Left colon (tissue), 2 donors: ENCODE measurements at regions not wholly inside any gene's neighbourhood (a gene's known extent, or its start where the extent isn't known, plus 50 kb on each side); places are given as distances from the start of the nearest gene placed in this dataset.
"Not testable (repeated sequence)": the region's sequence is repeated elsewhere in the genome, so short reads cannot be mapped to it uniquely, and the experiment has no call there.

Experiments used
- ATAC-seq: fragments of 200-7000 bp; cut with Tn5 transposase; one replicate; pipeline ENCODE4 v1.9.1; 2020; ENCODE audit warnings: mild to moderate bottlenecking, moderate library complexity
- DNase-seq, 2 donors: peaks; one replicate each; pipeline ENCODE4 v3.0.0-alpha.2; 2020
- intact Hi-C, 2 donors: fragments of 100-400 bp; cut with DNase I in 1 of 2; cut with micrococcal nuclease in 1 of 2; formaldehyde crosslinking; loops; one replicate each; pipeline versions ENCODE4 v1.11.2 to v1.14.0; 2022; cut with DNase I, micrococcal nuclease
- donor health status: DM: no; HTN: no; CAD: no.
- donor health status: DM: yes; HTN: yes; CAD: no.

- peak in 1 of 2 donors; percentile 30 for DNase-seq
- intact Hi-C loops, result no loop called here
- no peak for ATAC-seq
Measured at GRCh38 chr1:191371626-191372025, 786.6 kb upstream of the RGS18 start.

GRCh38 chr1:191388283-191388682, 770.0 kb upstream of the RGS18 start:
- ATAC-seq, result no peak
- intact Hi-C loops, result no loop called here
- DNase-seq, result no peak

GRCh38 chr1:191396622-191397021, 761.6 kb upstream of the RGS18 start:
- ATAC-seq, result no peak
- DNase-seq, result no peak
- intact Hi-C loops, result no loop called here

GRCh38 chr1:191398551-191398950, 759.7 kb upstream of the RGS18 start:
- DNase-seq (no peak), ATAC-seq (no peak)
- intact Hi-C loops, result no loop called here

- DNase-seq (no peak), ATAC-seq (no peak)
- intact Hi-C loops, result no loop called here
Measured at GRCh38 chr1:191405417-191405816, 752.8 kb upstream of the RGS18 start.

- no peak for ATAC-seq
- intact Hi-C loops, result no loop called here
- DNase-seq, result no peak
Measured at GRCh38 chr1:191414981-191415640, 743.2 kb upstream of the RGS18 start.

GRCh38 chr1:191419842-191420241, 738.4 kb upstream of the RGS18 start:
- no peak for DNase-seq
- intact Hi-C loops, result no loop called here

GRCh38 chr1:191427593-191427992, 730.7 kb upstream of the RGS18 start:
- no peak for ATAC-seq
- no peak for DNase-seq
- intact Hi-C loops, result no loop called here

More at GRCh38 chr1:191419842-191420241, 738.4 kb upstream of the RGS18 start:
- ATAC-seq, result no peak

- intact Hi-C loops, result no loop called here
- DNase-seq (no peak), ATAC-seq (no peak)
Measured at GRCh38 chr1:191432817-191433216, 725.4 kb upstream of the RGS18 start.

- no peak for DNase-seq
- no peak for ATAC-seq
- intact Hi-C loops, result no loop called here
Measured at GRCh38 chr1:191438979-191439378, 719.3 kb upstream of the RGS18 start.

- DNase-seq, ATAC-seq, intact Hi-C loops: not testable (repeated sequence)
Measured at GRCh38 chr1:191448279-191448678, 710.0 kb upstream of the RGS18 start.

- no peak for ATAC-seq
- no peak for DNase-seq
- intact Hi-C loops, result no loop called here
Measured at GRCh38 chr1:191452586-191452985, 705.7 kb upstream of the RGS18 start.

- intact Hi-C loops, result no loop called here
- DNase-seq, result no peak
- no peak for ATAC-seq
Measured at GRCh38 chr1:191453487-191453886, 704.8 kb upstream of the RGS18 start.

GRCh38 chr1:191457889-191458288, 700.4 kb upstream of the RGS18 start:
- intact Hi-C loops, result no loop called here
- no peak for DNase-seq
- ATAC-seq, result no peak

- intact Hi-C loops, result no loop called here
- DNase-seq (no peak), ATAC-seq (no peak)
Measured at GRCh38 chr1:191460234-191460633, 698.0 kb upstream of the RGS18 start.

- intact Hi-C loops, result no loop called here
- no peak for ATAC-seq
- DNase-seq, result no peak
Measured at GRCh38 chr1:191483988-191484387, 674.3 kb upstream of the RGS18 start.

- ATAC-seq (no peak), DNase-seq (no peak)
- intact Hi-C loops, result no loop called here
Measured at GRCh38 chr1:191490303-191490702, 668.0 kb upstream of the RGS18 start.

GRCh38 chr1:191495040-191495439, 663.2 kb upstream of the RGS18 start:
- intact Hi-C loops, result no loop called here
- no peak for ATAC-seq
- no peak for DNase-seq

GRCh38 chr1:191498318-191498717, 659.9 kb upstream of the RGS18 start:
- intact Hi-C loops, result no loop called here
- ATAC-seq (no peak), DNase-seq (no peak)

GRCh38 chr1:191498825-191499224, 659.4 kb upstream of the RGS18 start:
- intact Hi-C loops, result no loop called here
- ATAC-seq, result no peak

GRCh38 chr1:191504999-191505398, 653.3 kb upstream of the RGS18 start:
- intact Hi-C loops, result no loop called here
- no peak for DNase-seq
- no peak for ATAC-seq

More at GRCh38 chr1:191498825-191499224, 659.4 kb upstream of the RGS18 start:
- no peak for DNase-seq
